AG09319 (cell line): ENCODE measurements at regions not wholly inside any gene's neighbourhood (a gene's known extent, or its start where the extent isn't known, plus 50 kb on each side); places are given as distances from the start of the nearest gene placed in this dataset.

Experiments
- DNase-seq: peaks from one replicate; pipeline ENCODE4 v3.0.0-alpha.2; 2010; ENCODE audit warnings: low read depth; ENCODE audit errors: extremely low read depth
- TF ChIP-seq, protein P1 (sequence below): IDR thresholded peaks from 2 replicates; pipeline ENCODE4 v1.5.1; 2011; ENCODE audit warnings: low read depth, mild to moderate bottlenecking, inconsistent platforms, low read length, moderate library complexity

- no peak for DNase-seq
- TF ChIP-seq, protein P1, sequence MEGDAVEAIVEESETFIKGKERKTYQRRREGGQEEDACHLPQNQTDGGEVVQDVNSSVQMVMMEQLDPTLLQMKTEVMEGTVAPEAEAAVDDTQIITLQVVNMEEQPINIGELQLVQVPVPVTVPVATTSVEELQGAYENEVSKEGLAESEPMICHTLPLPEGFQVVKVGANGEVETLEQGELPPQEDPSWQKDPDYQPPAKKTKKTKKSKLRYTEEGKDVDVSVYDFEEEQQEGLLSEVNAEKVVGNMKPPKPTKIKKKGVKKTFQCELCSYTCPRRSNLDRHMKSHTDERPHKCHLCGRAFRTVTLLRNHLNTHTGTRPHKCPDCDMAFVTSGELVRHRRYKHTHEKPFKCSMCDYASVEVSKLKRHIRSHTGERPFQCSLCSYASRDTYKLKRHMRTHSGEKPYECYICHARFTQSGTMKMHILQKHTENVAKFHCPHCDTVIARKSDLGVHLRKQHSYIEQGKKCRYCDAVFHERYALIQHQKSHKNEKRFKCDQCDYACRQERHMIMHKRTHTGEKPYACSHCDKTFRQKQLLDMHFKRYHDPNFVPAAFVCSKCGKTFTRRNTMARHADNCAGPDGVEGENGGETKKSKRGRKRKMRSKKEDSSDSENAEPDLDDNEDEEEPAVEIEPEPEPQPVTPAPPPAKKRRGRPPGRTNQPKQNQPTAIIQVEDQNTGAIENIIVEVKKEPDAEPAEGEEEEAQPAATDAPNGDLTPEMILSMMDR: no peak
Measured at GRCh38 chr18:39113790-39114189, 1548.2 kb upstream of the CELF4 start.

DNA sequence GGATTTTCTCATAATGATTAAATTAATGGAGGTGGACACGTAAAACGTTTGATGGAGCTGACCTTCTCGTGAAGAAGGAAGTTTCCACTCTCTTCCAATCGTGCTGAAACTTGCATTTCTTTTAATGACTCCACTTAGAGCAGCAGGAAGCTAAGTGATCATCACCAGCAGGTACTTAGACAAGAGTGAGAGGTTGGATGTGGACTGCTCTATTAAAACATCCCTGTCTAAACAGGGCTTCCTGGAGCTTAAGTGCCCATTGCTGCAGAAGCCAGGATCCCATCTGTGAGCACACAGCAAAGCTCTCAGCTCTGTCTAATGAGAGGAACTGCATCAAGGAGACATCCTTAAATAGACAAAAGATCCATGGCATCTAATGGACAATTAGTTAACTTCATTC lies 1539.5 kb upstream of the CELF4 start:
- TF ChIP-seq, protein P1: no peak
- no peak for DNase-seq

DNA sequence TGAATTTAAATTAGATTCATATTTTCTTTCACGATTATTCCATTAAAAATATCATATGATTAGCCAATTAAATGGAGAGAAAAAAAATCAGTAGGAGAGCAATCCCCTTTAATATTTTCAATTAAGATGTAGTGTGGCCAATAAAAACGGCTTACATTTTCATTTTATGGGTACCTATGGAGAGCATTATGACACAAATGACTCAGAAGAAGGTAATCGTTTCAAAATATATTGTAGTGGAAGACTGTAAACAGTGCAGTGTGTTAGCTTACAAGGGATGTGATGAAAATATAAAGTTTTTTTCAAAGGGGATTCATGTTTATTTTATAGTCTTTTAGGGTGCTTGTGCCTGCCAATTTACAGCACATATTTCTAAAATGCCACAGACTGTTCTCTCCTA lies 1507.4 kb upstream of the CELF4 start:
- no peak for DNase-seq
- TF ChIP-seq, protein P1: no peak

DNA sequence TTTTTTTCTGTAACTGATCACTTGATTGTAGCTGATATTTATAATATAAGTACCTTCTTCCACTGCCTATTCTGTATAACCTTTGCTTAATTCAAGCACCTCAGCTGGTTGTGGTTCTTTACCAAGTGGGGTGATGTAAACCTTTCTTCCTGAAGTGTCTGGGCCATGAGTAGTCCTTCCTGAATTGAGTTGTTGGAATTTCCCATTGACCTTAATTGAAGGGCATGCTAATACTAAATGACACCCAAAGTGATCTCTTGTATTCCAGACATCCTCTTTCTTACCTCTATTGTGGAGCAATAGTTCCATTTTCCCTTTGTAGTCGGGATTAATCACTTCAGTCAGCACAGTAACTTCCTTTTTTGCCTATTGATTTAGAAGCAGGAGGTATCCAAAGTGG lies 1496.8 kb upstream of the CELF4 start:
- no peak for DNase-seq

DNA sequence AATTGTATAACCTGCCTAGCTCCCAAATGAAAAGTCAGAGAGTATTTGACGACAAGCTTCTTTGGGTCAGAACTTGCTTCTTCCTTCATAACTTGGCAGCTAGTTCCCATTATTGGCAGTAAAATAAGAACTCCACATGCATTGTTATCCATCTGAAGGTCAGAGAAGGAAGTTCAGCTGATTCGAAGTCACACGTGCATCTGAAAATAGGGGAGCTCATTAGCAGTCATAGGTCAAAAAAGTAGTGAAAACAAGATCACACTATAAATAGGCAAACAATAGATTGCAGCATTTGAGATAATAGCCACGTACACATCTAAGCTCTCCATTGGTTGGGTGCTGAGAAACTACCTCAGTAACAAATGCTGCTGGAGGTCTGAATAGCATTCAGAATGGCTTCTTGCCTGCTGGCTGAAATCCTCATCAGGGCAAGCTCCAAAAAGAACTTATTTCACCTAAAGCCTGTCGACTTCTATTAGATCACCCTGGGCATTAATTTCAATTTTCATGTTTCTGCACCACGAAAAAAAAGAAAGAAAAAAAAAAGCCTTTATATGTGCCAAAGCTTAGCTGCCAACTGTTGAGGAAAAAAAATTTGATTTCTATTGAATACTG lies 1492.9 kb upstream of the CELF4 start:
- DNase-seq: no peak
- TF ChIP-seq, protein P1: no peak

More for the DNA sequence above, 1496.8 kb upstream of the CELF4 start:
- TF ChIP-seq, protein P1: no peak

- TF ChIP-seq, protein P1: no peak
- no peak for DNase-seq
Measured at GRCh38 chr18:39057423-39058064, 1491.9 kb upstream of the CELF4 start.

DNA sequence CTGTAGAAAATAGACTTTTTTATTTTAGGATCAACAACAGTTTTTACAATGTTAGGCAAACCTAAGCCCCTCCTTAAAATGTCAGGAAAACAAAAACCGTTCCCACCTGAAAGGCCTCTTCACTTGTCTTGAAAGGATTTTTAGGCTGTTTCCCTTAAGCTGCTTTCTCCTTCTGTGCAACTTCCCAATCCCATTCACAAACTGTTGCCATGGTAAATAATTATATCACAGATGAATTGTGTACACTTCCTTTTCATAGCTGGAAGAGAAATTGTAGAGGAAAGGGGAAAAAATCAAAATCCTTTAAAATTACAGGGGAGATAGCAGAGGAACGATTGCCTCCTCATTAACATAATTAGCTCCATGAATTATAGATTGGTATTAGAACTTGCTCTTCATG lies 1488.0 kb upstream of the CELF4 start:
- no peak for DNase-seq
- TF ChIP-seq, protein P1: no peak
